GM10248 (cell line): ENCODE measurements at regions not wholly inside any gene's neighbourhood (a gene's known extent, or its start where the extent isn't known, plus 50 kb on each side); places are given as distances from the start of the nearest gene placed in this dataset.
"Not testable (repeated sequence)": the region's sequence is repeated elsewhere in the genome, so short reads cannot be mapped to it uniquely, and the experiment has no call there.

ENCODE experiments used
- CTCF ChIA-PET: fragments of 300-600 bp; sonication (Branson Sonifier 250); formaldehyde crosslinking; extraction: SDS; loops from one replicate; lab custom pipeline; 2021; ENCODE audit warnings: antibody characterized with exemption; lab: Yijun Ruan, JAX
- POLR2A ChIA-PET: fragments of 350-650 bp; sonication (Branson Sonifier 250); formaldehyde crosslinking; extraction: SDS; loops from one replicate; lab custom pipeline; 2020; ENCODE audit warnings: antibody characterized with exemption; lab: Yijun Ruan, JAX
- DNase-seq: peaks from one replicate; pipeline ENCODE4 v3.0.0; 2012; ENCODE audit errors: extremely low spot score
- CTCF ChIP-seq: IDR thresholded peaks from 2 replicates; pipeline ENCODE4 v1.5.1; 2012; ENCODE audit warnings: mild to moderate bottlenecking, low read depth; ENCODE audit errors: extremely low read depth, missing control alignments, control extremely low read depth

GRCh38 chr15:53128652-53129051 is 338.5 kb upstream of the ONECUT1 start:
- ChIA-PET CTCF (no interaction called here), POLR2A (no interaction called here)
- no peak for DNase-seq
- no peak for TF ChIP-seq CTCF

DNA sequence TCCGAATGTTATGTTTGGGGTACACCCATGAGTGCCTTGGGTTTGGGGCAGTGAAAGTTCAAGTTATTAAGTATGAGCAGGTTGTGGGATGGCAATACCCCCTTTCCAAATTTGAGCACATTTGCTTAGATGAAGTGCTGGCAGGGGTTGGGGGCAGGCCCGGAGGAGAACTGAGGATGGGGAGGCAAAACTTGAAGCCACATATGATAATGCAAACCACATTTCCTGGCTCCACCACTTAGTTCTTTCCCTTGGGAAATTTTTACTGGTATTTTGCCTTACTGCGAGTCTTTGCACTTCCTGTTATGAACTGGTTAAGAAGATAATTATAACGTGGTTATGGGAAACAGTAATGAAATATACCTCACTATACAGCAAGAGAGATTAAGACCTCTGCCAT is 336.0 kb upstream of the ONECUT1 start:
- CTCF ChIA-PET: no interaction called here
- no peak for DNase-seq
- TF ChIP-seq CTCF: no peak
- POLR2A ChIA-PET: no interaction called here

- POLR2A ChIA-PET: no interaction called here
- no peak for DNase-seq
- CTCF ChIA-PET: no interaction called here
- no peak for TF ChIP-seq CTCF
These were observed 332.7 kb upstream of the ONECUT1 start for GRCh38 chr15:53122818-53123217.

DNA sequence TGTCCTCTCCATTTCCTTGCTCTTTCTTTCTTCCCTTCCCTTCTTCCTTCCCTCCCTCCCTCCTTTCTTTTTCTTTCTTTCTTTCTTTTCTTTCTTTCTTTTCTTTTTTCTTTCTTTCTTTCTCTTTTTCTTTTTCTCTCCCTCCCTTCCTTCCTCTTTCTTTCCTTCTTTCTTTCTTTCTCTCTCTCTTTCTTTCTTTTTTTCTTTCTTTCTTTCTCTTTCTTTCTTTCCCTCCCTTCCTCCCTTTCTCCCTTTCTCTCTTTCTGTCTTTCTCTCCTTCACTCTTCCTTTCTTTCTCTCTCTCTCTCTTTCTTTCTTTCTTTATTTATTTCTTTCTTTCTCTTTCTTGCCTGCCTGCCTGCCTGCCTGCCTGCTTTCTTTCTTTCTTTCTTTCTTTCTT is 326.8 kb upstream of the ONECUT1 start:
- DNase-seq, POLR2A ChIA-PET, CTCF ChIA-PET: not testable (repeated sequence)

- no peak for DNase-seq
- POLR2A ChIA-PET: no interaction called here
- CTCF ChIA-PET: no interaction called here
- TF ChIP-seq CTCF: no peak
These were observed 326.0 kb upstream of the ONECUT1 start for GRCh38 chr15:53116169-53116568.

- no peak for DNase-seq
- no peak for TF ChIP-seq CTCF
- CTCF ChIA-PET: interaction anchor here (1.2 kb wide), 1 partner anchor 8 kb away, joined by 6 read pairs; no protein-coding TSS in a partner anchor
- POLR2A ChIA-PET: no interaction called here
These were observed 325.4 kb upstream of the ONECUT1 start for GRCh38 chr15:53115563-53115962.

DNA sequence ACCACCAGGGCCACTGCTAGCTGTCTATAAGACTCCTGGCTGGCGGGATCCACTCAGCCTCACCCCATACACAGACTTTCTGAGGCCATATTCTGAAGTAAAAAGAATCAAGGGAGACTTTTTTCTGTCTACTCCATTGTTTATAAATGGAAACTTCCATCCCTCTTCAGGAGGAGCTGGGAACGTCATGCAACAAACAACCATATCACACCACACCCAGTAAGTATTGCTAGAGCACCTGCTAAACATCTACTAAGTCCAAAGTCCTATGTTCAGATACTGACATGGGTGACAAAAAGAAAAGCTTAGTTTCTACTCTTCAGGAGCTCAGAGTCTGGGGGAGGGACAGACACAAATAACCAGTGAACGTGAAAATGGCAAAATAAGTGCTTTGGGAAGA is 324.8 kb upstream of the ONECUT1 start:
- TF ChIP-seq CTCF: no peak
- no peak for DNase-seq
- CTCF ChIA-PET: interaction anchor here (1.2 kb wide), 1 partner anchor 9 kb away, joined by 6 read pairs; no protein-coding TSS in a partner anchor
- POLR2A ChIA-PET: no interaction called here
